Gastrocnemius medialis (tissue), 4 donors: ENCODE measurements at regions not wholly inside any gene's neighbourhood (a gene's known extent, or its start where the extent isn't known, plus 50 kb on each side); places are given as distances from the start of the nearest gene placed in this dataset.
"Not testable (repeated sequence)": the region's sequence is repeated elsewhere in the genome, so short reads cannot be mapped to it uniquely, and the experiment has no call there.

ENCODE experiments used
- ATAC-seq, 2 donors: fragments of 150-250 bp; one replicate each; pipeline ENCODE4 v1.9.1; 2016
- DNase-seq, 2 donors: peaks; one replicate each; pipeline ENCODE4 v3.0.0-alpha.2; 2019
- H3K27ac ChIP-seq, 4 donors: fragments of 200-600 bp; sonication (generic); 1 replicate in 1 of 4; 2 replicates in 3 of 4; pipeline ENCODE4 v1.5.1; 2016 to 2018; ENCODE audit warnings: mild to moderate bottlenecking in 2 of 4, moderate library complexity in 1 of 4
- H3K27me3 ChIP-seq, 3 donors: fragments of 200-600 bp; sonication (generic) in 2 of 3; 1 replicate in 1 of 3; 2 replicates in 2 of 3; pipeline versions ENCODE4 v1.5.1 to v1.6.0; 2016 to 2019; ENCODE audit warnings: mild to moderate bottlenecking in 1 of 3, moderate library complexity in 1 of 3
- H3K36me3 ChIP-seq, 2 donors: fragments of 200-600 bp; sonication (generic) in 1 of 2; one replicate each; pipeline ENCODE4 v1.5.1; 2017 to 2018
- H3K4me1 ChIP-seq, 2 donors: fragments of 200-600 bp; sonication (generic) in 1 of 2; one replicate each; pipeline ENCODE4 v1.5.1; 2016 to 2017; ENCODE audit warnings: mild to moderate bottlenecking in 2 of 2
- H3K4me3 ChIP-seq, 4 donors: fragments of 200-600 bp; sonication (generic) in 3 of 4; 1 replicate in 1 of 4; 2 replicates in 3 of 4; pipeline ENCODE4 v1.5.1; 2016 to 2019; ENCODE audit warnings: mild to moderate bottlenecking in 2 of 4
- H3K9me3 ChIP-seq, 3 donors: fragments of 200-600 bp; sonication (generic) in 2 of 3; 1 replicate in 1 of 3; 2 replicates in 2 of 3; pipeline ENCODE4 v1.5.1; 2016 to 2019
- CTCF ChIP-seq, 5 experiments: fragments of 450-650 bp in 3 of 5; fragments of 200-600 bp in 2 of 5; sonication (generic) in 2 of 5; IDR thresholded peaks in 4 of 5; conservative IDR thresholded peaks in 1 of 5; 1 replicate in 4 of 5; 2 replicates in 1 of 5; pipeline ENCODE4 v1.5.1; 2016 to 2019; ENCODE audit warnings: antibody characterized with exemption in 5 of 5, mild to moderate bottlenecking in 3 of 5, moderate library complexity in 3 of 5
- POLR2A ChIP-seq, 2 donors: fragments of 450-650 bp; IDR thresholded peaks; one replicate each; pipeline ENCODE4 v1.6.1; 2017; ENCODE audit warnings: antibody characterized with exemption in 2 of 2, mild to moderate bottlenecking in 2 of 2, moderate library complexity in 2 of 2
- in situ Hi-C, 4 donors: fragments of 200-750 bp; cut with MboI; loops; one replicate each; pipeline versions ENCODE4 v1.15.0 to v1.8.0; 2017; ENCODE audit warnings: low sequenced_read_pairs in 4 of 4
- intact Hi-C: fragments of 100-400 bp; cut with DNase I; formaldehyde crosslinking; loops from one replicate; pipeline ENCODE4 v1.15.1; 2023; ENCODE audit warnings: low total_unique reads

DNA sequence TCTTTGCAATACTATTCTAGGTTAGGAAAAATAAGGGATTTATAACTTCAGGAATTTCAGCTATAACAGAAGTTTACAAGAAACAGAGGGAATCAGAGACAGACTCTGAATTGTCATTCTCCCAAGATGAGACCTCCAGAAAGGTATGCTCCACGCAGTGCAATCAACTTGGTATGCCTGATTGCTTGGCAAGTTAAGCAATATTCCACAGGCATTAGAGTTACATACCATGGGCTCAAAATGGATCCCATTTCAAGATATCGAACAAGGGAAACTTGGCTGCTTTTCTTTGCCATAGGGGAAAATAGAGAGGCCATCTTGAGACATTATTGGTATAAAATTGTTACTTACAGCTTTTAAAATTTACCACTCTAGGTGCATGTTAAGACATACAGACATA is 615.6 kb upstream of the SOX9 start:
- H3K9me3 ChIP-seq = no peaks in the 10 kb centered on the region
- no peaks in the 10 kb centered on the region for H3K36me3 ChIP-seq
- no peak for TF ChIP-seq CTCF (IDR thresholded peaks at IDR 0.05 in 4 of 5, conservative IDR thresholded peaks at IDR 0.05 in 1 of 5)
- no peak for TF ChIP-seq POLR2A (IDR thresholded peaks at IDR 0.05)
- no peaks in the 10 kb centered on the region for H3K27me3 ChIP-seq
- ATAC-seq (no peak), DNase-seq (no peak)
- intact Hi-C loops (no loop called here), in situ Hi-C loops (no loop called here)
- no peak overlapping the region for H3K4me3 ChIP-seq
- no peaks in the 10 kb centered on the region for H3K4me1 ChIP-seq
- no peak overlapping the region for H3K27ac ChIP-seq

GRCh38 chr17:71505981-71506380 is 614.8 kb upstream of the SOX9 start:
- intact Hi-C loops (no loop called here), in situ Hi-C loops (no loop called here)
- Histone ChIP-seq H3K9me3 (no peaks in the 10 kb centered on the region), H3K4me3 (no peak overlapping the region), H3K36me3 (no peaks in the 10 kb centered on the region), H3K4me1 (no peaks in the 10 kb centered on the region), H3K27me3 (no peaks in the 10 kb centered on the region), H3K27ac (no peak overlapping the region)
- ATAC-seq (no peak), DNase-seq (no peak)
- TF ChIP-seq POLR2A (IDR thresholded peaks at IDR 0.05) (no peak), CTCF (IDR thresholded peaks at IDR 0.05 in 4 of 5, conservative IDR thresholded peaks at IDR 0.05 in 1 of 5) (no peak)

DNA sequence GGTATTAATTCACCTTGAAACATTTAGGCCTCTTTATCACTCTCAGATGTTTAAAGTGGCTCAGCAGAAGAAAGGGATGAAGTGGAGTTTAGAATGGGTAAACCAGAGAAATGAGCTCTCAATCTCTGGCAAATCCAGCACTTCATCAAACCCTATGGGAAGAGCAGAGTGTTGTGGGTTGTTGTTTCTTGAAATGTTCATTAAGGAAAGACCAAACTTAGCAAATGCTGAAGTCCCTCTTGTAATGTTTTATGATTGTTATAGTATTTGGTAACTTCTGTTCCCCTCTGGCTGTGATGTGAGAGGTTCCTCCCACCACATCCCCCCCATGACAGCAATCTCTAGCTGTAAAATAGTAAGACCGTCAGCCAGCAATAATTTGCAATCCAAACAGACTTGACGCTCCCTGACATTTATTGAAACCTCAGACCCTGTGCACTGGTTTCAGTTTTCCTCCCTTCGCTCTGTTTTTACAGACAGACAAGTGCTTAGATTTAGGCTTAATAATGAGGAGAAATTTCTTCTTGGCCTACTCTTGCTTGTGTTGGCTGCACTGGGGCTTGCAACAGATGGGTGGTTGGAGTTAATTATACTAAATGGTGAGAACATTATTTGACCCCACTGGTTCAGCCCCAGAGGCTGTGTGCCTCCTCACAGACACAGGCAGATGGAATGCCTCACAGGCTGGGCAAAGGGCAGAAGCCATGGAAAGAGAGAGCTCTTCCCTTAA is 609.4 kb upstream of the SOX9 start:
- Histone ChIP-seq H3K4me1 (no peaks in the 10 kb centered on the region), H3K27ac (no peak overlapping the region), H3K36me3 (no peaks in the 10 kb centered on the region), H3K9me3 (no peaks in the 10 kb centered on the region), H3K27me3 (no peaks in the 10 kb centered on the region), H3K4me3 (no peak overlapping the region)
- ATAC-seq (no peak), DNase-seq (no peak)
- intact Hi-C loops = loop anchor here (1.0 kb wide), 1 partner anchor 26 kb away; no protein-coding TSS in a partner anchor
- in situ Hi-C loops = no loop called here
- no peak for TF ChIP-seq POLR2A (IDR thresholded peaks at IDR 0.05)
- no peak for TF ChIP-seq CTCF (IDR thresholded peaks at IDR 0.05 in 4 of 5, conservative IDR thresholded peaks at IDR 0.05 in 1 of 5)

- intact Hi-C loops, in situ Hi-C loops, DNase-seq: not testable (repeated sequence)
Observed at GRCh38 chr17:71513725-71514124, 607.1 kb upstream of the SOX9 start.

GRCh38 chr17:71516149-71516548 is 604.7 kb upstream of the SOX9 start:
- Histone ChIP-seq H3K27me3 (no peaks in the 10 kb centered on the region), H3K4me1 (no peaks in the 10 kb centered on the region), H3K36me3 (no peaks in the 10 kb centered on the region), H3K4me3 (no peak overlapping the region), H3K27ac (no peak overlapping the region), H3K9me3 (no peaks in the 10 kb centered on the region)
- intact Hi-C loops = no loop called here
- DNase-seq (no peak), ATAC-seq (no peak)
- TF ChIP-seq CTCF (IDR thresholded peaks at IDR 0.05 in 4 of 5, conservative IDR thresholded peaks at IDR 0.05 in 1 of 5) (no peak), POLR2A (IDR thresholded peaks at IDR 0.05) (no peak)
- in situ Hi-C loops = no loop called here

More at GRCh38 chr17:71513725-71514124, 607.1 kb upstream of the SOX9 start:
- H3K4me3 ChIP-seq, H3K4me1 ChIP-seq, H3K9me3 ChIP-seq, H3K36me3 ChIP-seq, ATAC-seq, H3K27ac ChIP-seq, H3K27me3 ChIP-seq: not testable (repeated sequence)
